NCI-H1436 (cell line): ENCODE measurements at regions not wholly inside any gene's neighbourhood (a gene's known extent, or its start where the extent isn't known, plus 50 kb on each side); places are given as distances from the start of the nearest gene placed in this dataset.

Experiments
- DNase-seq: peaks from one replicate; lab custom pipeline; 2025; lab: John Stamatoyannopoulos, UW

DNA sequence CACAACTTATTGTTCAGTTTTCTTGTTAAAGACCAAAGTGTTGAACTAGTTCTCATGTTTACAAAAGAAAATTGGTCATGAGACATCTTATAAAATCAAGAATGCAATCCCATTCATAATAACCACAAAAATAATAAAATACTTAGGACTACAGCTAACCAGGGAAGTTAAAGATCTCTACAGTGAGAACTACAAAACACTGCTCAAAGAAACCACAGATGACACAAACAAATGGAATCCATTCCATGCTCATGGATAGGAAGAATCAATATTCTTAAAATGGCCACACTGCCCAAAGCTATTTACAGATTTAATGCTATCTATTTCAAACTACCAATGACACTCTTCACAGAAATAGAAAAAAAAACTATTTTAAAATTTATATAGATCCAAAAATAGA lies 1354.8 kb upstream of the CDH2 start:
- DNase-seq = no peak

GRCh38 chr18:29523371-29523770 lies 1346.4 kb upstream of the CDH2 start:
- DNase-seq = no peak

DNA sequence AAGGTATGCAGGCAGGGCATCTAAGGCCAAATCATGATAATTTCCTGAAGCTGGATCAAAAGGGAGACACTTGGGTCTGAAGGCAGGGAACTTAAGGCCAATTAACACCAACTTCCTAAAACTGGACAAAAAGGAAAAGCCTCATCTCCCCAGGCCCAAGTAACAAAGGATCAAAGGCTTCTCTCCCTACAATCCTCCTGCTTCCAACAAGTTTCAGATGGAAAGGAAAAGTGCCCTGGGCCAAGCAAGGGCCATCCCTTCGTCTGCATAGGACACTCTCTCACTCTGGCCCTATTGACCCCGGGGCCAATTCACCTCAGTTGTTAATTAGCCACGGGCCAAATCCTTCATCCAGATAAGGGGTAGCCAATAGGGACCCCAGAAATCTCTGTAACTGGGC lies 1335.8 kb upstream of the CDH2 start:
- DNase-seq = no peak

DNA sequence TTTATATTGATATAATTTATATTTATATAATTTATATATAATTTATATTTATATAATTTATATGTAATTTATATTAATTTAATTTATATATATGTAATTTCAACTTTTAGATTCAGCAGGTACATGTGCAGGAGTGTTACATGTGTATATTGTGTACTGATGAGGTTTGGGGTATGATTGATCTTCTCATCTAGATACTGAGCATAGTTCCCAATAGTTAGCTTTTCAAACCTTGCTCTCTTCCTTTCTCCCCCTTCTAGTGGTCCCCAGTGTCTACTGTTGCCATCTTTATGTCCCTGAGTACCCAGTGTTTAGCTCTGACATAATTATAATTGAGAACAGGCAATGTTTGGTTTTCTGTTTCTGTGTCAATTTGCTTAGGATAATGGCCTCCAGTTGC lies 1335.3 kb upstream of the CDH2 start:
- DNase-seq = no peak

- no peak for DNase-seq
These were observed 1325.0 kb upstream of the CDH2 start for GRCh38 chr18:29501952-29502351.

GRCh38 chr18:29496152-29496680 lies 1319.3 kb upstream of the CDH2 start:
- DNase-seq = no peak

- DNase-seq = no peak
These were observed 1317.4 kb upstream of the CDH2 start for GRCh38 chr18:29494371-29494770.

- DNase-seq = no peak
These were observed 1315.0 kb upstream of the CDH2 start for GRCh38 chr18:29491907-29492306.

- no peak for DNase-seq
These were observed 1311.7 kb upstream of the CDH2 start for GRCh38 chr18:29488617-29489016.

DNA sequence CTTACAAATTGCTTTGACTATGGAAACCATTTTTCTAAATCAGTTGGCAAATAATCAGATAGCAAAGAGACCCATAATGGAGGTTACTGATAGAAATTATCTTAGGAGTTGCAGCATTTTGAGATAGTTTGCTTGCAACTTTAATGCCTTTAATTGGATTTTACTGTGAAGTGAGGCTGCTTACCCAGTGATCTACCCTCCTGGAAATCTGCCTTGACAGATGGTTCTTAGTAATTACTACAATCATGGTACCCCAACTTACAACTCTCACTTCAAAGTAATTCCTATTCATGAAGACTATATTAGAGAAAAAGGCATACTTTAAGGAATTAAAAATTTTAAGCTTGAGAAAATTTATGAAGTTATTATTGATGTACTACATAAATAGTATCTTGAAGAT lies 1288.6 kb upstream of the CDH2 start:
- no peak for DNase-seq

- DNase-seq = no peak
These were observed 1283.0 kb upstream of the CDH2 start for GRCh38 chr18:29459972-29460371.

GRCh38 chr18:29457316-29457889 lies 1280.5 kb upstream of the CDH2 start:
- DNase-seq = no peak

- DNase-seq = no peak
These were observed 1272.5 kb upstream of the CDH2 start for GRCh38 chr18:29449424-29449823.

- DNase-seq = no peak
These were observed 1262.5 kb upstream of the CDH2 start for GRCh38 chr18:29439398-29439797.

DNA sequence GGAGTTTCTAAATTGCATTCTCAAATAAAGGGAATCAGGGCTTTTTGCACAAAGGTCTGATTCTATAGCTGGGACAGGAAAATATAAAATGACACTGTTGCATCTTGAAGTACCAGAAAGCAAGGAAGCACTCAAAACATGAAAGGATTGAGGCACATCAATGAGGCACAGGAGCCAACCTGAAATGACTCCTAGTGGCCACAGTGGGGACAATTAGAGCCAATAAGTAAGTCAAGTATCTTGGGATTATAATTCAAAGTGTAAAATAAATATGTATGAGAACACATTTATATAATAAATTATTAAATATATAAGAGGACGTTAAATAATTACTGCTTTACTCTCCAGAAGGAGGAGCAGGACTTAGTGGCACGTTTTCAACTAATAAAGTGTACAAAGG lies 1259.5 kb upstream of the CDH2 start:
- no peak for DNase-seq

GRCh38 chr18:29434650-29435049 lies 1257.7 kb upstream of the CDH2 start:
- DNase-seq = no peak

DNA sequence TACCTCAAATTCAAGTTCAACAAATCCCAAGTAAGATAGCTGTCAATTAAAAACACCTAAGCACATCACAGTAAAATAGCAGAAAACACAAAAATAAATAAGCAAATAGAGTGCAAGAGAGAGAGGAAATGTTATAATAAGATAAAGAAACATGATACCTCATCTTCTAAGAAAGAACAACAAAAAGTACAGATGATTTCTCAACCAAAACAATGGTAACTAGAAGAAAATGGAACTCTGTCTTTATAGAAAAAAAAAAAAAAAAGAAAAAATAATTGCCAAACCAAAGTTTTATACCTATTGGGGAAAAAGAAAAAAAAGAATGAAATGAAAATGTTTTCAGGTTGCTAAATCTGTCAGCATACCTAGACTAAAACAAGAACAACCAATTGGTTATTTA lies 1253.5 kb upstream of the CDH2 start:
- no peak for DNase-seq

- no peak for DNase-seq
These were observed 1241.2 kb upstream of the CDH2 start for GRCh38 chr18:29418136-29418535.

DNA sequence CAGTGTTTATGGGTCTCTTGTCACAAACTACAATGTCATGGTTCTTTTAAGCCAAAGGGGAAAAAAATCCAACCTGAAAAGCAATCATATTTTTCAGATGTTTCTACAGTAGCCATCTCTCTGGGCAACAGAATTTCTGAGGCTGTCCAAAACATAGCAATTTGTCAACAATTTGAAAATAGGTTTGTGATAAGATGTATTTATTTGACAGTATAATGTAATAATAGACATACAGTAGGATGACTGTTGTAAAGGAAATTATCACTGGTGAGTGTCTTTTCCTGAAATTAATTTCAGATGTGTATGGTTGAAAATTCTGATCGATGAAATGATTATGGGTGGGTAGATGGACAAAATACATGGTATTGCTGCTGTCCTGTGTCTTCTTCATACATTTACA lies 1230.1 kb upstream of the CDH2 start:
- no peak for DNase-seq

GRCh38 chr18:29397536-29397935 lies 1220.6 kb upstream of the CDH2 start:
- DNase-seq = no peak

- DNase-seq = no peak
These were observed 1206.7 kb upstream of the CDH2 start for GRCh38 chr18:29383311-29384273.

GRCh38 chr18:29378651-29379136 lies 1201.8 kb upstream of the CDH2 start:
- DNase-seq = no peak

- no peak for DNase-seq
These were observed 1200.4 kb upstream of the CDH2 start for GRCh38 chr18:29377346-29377745.
